Right lobe of liver (tissue), 6 donors: ENCODE measurements at regions not wholly inside any gene's neighbourhood (a gene's known extent, or its start where the extent isn't known, plus 50 kb on each side); places are given as distances from the start of the nearest gene placed in this dataset.

Experiments
- ATAC-seq, 4 donors: fragments of 200-7000 bp; cut with Tn5 transposase; one replicate each; pipeline ENCODE4 v1.9.1; 2020; ENCODE audit warnings: mild to moderate bottlenecking in 4 of 4, moderate library complexity in 4 of 4
- DNase-seq, 3 donors: peaks; one replicate each; pipeline ENCODE4 v3.0.0-alpha.2; 2020
- H3K27ac ChIP-seq, 3 donors: fragments of 200-600 bp; one replicate each; pipeline ENCODE4 v1.8.0; 2022
- H3K27me3 ChIP-seq, 2 donors: fragments of 200-600 bp; one replicate each; pipeline ENCODE4 v1.8.0; 2022
- H3K36me3 ChIP-seq, 4 donors: fragments of 200-600 bp; sonication (generic) in 1 of 4; one replicate each; pipeline versions ENCODE4 v1.5.1 to v1.8.0; 2017 to 2022; ENCODE audit warnings: control low read depth in 1 of 4
- H3K4me1 ChIP-seq, 4 donors: fragments of 200-600 bp; sonication (generic) in 1 of 4; one replicate each; pipeline versions ENCODE4 v1.5.1 to v1.8.0; 2017 to 2022; ENCODE audit warnings: control low read depth in 1 of 4
- H3K4me3 ChIP-seq, 3 donors: fragments of 200-600 bp; one replicate each; pipeline ENCODE4 v1.8.0; 2022
- H3K9me3 ChIP-seq, 4 donors: fragments of 200-600 bp; sonication (generic) in 1 of 4; one replicate each; pipeline versions ENCODE4 v1.5.1 to v1.8.0; 2017 to 2022; ENCODE audit warnings: control low read depth in 1 of 4
- CTCF ChIP-seq, 4 donors: fragments of 200-600 bp in 3 of 4; fragments of 450-650 bp in 1 of 4; IDR thresholded peaks; one replicate each; pipeline versions ENCODE4 v1.5.1 to v1.8.0; 2016 to 2022; ENCODE audit warnings: antibody characterized with exemption in 4 of 4, mild to moderate bottlenecking in 2 of 4
- POLR2A ChIP-seq: fragments of 450-650 bp; IDR thresholded peaks from one replicate; pipeline ENCODE4 v1.6.1; 2017; ENCODE audit warnings: antibody characterized with exemption, mild to moderate bottlenecking
- WGBS: methylation state at CpG from one replicate; pipeline ENCODE4 v1.1.6; 2018; ENCODE audit warnings: low coverage, low lambda C conversion rate; ENCODE audit not compliant: insufficient coverage; ENCODE audit errors: missing lambda C conversion rate; 5-methylcytosine and 5-hydroxymethylcytosine counted together
- intact Hi-C, 2 donors: fragments of 100-400 bp; cut with DNase I; formaldehyde crosslinking; loops; one replicate each; pipeline versions ENCODE4 v1.11.2 to v1.14.1; 2022
- donor health status: DM: no; HTN: yes; CAD: no.
- donor health status: DM: no; HTN: no; CAD: no.
- donor health status: DM: no; HTN: no; CAD: no.
- donor health status: DM: no; HTN: yes; CAD: no.
- donor health status: DM: no; HTN: yes; CAD: no.

- Histone ChIP-seq H3K27ac (no peak overlapping the region), H3K36me3 (no peaks in the 10 kb centered on the region), H3K9me3 (no peaks in the 10 kb centered on the region), H3K4me3 (no peak overlapping the region), H3K4me1 (no peaks in the 10 kb centered on the region), H3K27me3 (no peaks in the 10 kb centered on the region)
- TF ChIP-seq CTCF (IDR thresholded peaks at IDR 0.05), result no peak
- TF ChIP-seq POLR2A, result no peak
- intact Hi-C loops, result no loop called here
- ATAC-seq, result no peak
- DNase-seq, result no peak
- 68% methylated on average over 7 of the region's 7 CpGs for WGBS
These were observed 205.3 kb upstream of the TSHZ2 start for GRCh38 chr20:52766645-52767435.

- H3K27me3 ChIP-seq, result no peaks in the 10 kb centered on the region
- H3K27ac ChIP-seq, result no peak overlapping the region
- WGBS, result 77% methylated on average over 9 of the region's 9 CpGs
- no peaks in the 10 kb centered on the region for H3K36me3 ChIP-seq
- H3K4me1 ChIP-seq, result no peaks in the 10 kb centered on the region
- intact Hi-C loops, result no loop called here
- H3K9me3 ChIP-seq, result no peaks in the 10 kb centered on the region
- TF ChIP-seq CTCF (IDR thresholded peaks at IDR 0.05), result no peak
- TF ChIP-seq POLR2A, result no peak
- no peak overlapping the region for H3K4me3 ChIP-seq
- ATAC-seq (no peak), DNase-seq (no peak)
These were observed 208.8 kb upstream of the TSHZ2 start for GRCh38 chr20:52763321-52763853.

- TF ChIP-seq POLR2A (no peak), CTCF (IDR thresholded peaks at IDR 0.05) (no peak)
- WGBS, result 7% methylated on average over 1 of the region's 1 CpG
- H3K36me3 ChIP-seq, result no peaks in the 10 kb centered on the region
- intact Hi-C loops, result no loop called here
- H3K9me3 ChIP-seq, result no peaks in the 10 kb centered on the region
- H3K27me3 ChIP-seq, result no peaks in the 10 kb centered on the region
- ATAC-seq (peak in 3 of 4 donors; percentile 63 to 75 (median 74)), DNase-seq (no peak)
- H3K27ac ChIP-seq, result no peak overlapping the region
- no peak overlapping the region for H3K4me3 ChIP-seq
- no peaks in the 10 kb centered on the region for H3K4me1 ChIP-seq
These were observed 210.3 kb upstream of the TSHZ2 start for GRCh38 chr20:52761867-52762266.

- Histone ChIP-seq H3K9me3 (no peaks in the 10 kb centered on the region), H3K27me3 (no peaks in the 10 kb centered on the region), H3K36me3 (no peaks in the 10 kb centered on the region), H3K27ac (no peak overlapping the region), H3K4me3 (no peak overlapping the region), H3K4me1 (no peaks in the 10 kb centered on the region)
- ATAC-seq (no peak), DNase-seq (no peak)
- intact Hi-C loops, result no loop called here
- 87% methylated on average over 3 of the region's 3 CpGs for WGBS
- TF ChIP-seq POLR2A, result no peak
- TF ChIP-seq CTCF (IDR thresholded peaks at IDR 0.05), result no peak
These were observed 211.4 kb upstream of the TSHZ2 start for GRCh38 chr20:52760791-52761190.
